Lower leg skin (tissue), 3 donors: ENCODE measurements at regions not wholly inside any gene's neighbourhood (a gene's known extent, or its start where the extent isn't known, plus 50 kb on each side); places are given as distances from the start of the nearest gene placed in this dataset.
"Not testable (repeated sequence)": the region's sequence is repeated elsewhere in the genome, so short reads cannot be mapped to it uniquely, and the experiment has no call there.

Source experiments
- CTCF ChIP-seq, 3 donors: fragments of 450-650 bp; IDR thresholded peaks; one replicate each; pipeline ENCODE4 v1.5.1; 2016; ENCODE audit warnings: antibody characterized with exemption in 3 of 3, mild to moderate bottlenecking in 3 of 3, moderate library complexity in 2 of 3
- POLR2A ChIP-seq, 2 donors: fragments of 450-650 bp; IDR thresholded peaks; one replicate each; pipeline ENCODE4 v1.6.1; 2016 to 2017; ENCODE audit warnings: antibody characterized with exemption in 2 of 2, mild to moderate bottlenecking in 1 of 2, moderate library complexity in 1 of 2

- not testable (repeated sequence) for TF ChIP-seq CTCF, POLR2A (IDR thresholded peaks at IDR 0.05)
Measured at GRCh38 chr18:51360301-51360700, 162.8 kb upstream of the MEX3C start.
